HG03521 (cell line): ENCODE measurements at regions not wholly inside any gene's neighbourhood (a gene's known extent, or its start where the extent isn't known, plus 50 kb on each side); places are given as distances from the start of the nearest gene placed in this dataset.

Experiments
- ATAC-seq: cut with Tn5 transposase; IDR thresholded peaks from one replicate; pipeline ENCODE4 v1.9.1; 2021; ENCODE audit warnings: mild to moderate bottlenecking, moderate library complexity; ENCODE audit not compliant: unreplicated experiment

DNA sequence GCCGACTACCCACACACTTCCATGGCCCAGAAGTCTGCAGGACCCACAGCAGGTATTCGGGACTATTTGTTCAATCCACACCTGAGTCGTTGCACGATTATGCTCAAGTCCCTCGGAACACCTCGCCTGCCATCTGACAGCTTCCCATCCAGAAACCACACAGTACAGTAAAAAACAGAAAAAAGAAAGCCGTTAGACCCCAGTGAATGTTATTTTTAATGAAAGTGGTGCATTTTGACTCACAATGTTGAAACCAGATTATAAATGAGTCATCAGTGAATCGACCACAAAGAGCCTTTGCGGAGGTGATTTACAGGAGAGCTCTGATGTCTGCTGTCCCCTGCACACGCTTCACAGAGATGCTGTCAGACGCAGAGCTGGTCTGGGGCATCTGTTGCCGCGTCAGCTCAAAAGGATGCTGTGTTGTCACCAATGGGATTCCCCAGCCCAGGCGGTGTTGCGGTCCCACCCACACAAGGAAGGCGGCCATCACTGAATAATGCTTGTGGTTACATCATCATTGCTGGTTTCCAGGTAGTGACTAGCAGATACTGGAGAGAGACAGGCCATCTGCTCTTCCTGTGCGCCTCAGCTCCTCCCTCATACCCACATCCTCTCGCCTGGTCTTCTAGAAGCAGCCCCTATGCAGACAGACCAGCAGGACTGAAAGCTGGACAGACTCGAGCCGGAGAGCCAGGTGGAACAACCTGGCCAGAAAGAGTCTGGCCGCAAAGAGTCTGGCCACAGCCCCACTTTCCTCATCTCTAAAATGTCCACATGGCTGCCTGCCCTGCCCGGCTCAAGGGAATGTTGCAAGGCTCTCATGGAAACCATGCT, 116.8 kb downstream of the TOMM20 start:
- peak; percentile 77 for ATAC-seq

- no peak for ATAC-seq
Measured at GRCh38 chr1:235011064-235011598, 117.5 kb downstream of the TOMM20 start.

- no peak for ATAC-seq
Measured at GRCh38 chr1:235009561-235010306, 118.9 kb downstream of the TOMM20 start.

- ATAC-seq, result no peak
Measured at GRCh38 chr1:235009074-235009473, 119.6 kb downstream of the TOMM20 start.

DNA sequence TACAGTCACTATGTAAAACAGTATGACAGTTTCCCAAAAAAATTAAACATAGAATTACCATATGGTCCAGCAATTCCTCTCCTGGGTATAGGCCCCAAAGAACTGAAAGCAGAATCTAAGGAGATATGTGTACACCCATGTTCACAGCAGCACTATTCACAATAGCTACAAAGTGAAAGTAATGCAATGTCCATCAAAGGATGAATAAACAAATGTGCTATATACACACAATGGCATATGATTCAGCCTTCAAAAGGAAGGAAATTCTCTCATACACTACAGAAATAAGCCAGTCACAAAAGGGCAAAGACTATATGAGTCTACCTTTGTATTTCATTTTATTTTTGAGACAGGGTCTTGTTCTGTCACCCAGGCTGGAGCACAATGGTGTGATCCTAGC, 120.4 kb downstream of the TOMM20 start:
- ATAC-seq, result no peak

GRCh38 chr1:235006816-235007215, 121.8 kb downstream of the TOMM20 start:
- ATAC-seq, result no peak

GRCh38 chr1:235006132-235006721, 122.4 kb downstream of the TOMM20 start:
- no peak for ATAC-seq

GRCh38 chr1:235004840-235005391, 123.7 kb downstream of the TOMM20 start:
- no peak for ATAC-seq

DNA sequence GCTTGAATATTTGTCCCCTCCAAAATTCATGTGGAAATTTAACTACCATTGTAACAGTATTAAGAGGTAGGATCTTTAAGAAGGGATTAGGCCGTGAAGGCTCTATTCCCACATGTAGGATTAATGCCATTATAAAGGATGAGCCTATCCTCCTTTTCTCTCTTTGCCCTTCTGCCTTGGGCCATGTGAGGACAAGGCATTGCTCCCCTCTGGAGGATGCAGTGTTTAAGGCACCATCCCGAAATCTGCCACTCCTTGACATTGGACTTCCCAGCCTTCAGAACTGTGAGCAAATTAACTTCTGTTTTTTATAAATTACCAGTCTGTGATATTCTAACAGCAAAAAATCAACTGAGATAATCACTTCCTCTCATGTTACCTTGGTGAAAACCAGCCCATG, 124.4 kb downstream of the TOMM20 start:
- ATAC-seq, result no peak

GRCh38 chr1:235002706-235003300, 125.8 kb downstream of the TOMM20 start:
- no peak for ATAC-seq

DNA sequence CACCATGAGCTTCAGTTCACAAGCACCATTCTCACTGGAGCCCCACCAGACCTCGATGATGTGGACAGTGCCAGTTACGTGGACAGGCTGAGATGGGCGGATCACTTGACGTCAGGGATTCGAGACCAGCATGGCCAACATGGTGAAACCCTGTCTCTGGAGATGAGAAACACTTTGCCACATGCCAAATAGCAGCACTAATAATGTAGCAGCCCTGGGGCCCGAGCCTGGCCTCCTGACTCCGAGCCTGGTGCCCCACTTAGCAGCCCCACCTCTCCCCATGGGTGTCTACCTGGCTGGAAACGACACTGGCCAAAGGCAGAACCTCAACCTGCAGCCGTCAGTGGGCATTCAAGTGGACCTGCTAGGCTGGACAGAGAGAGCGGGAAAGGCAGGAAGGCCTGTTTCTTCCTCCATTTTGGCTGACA, 129.1 kb downstream of the TOMM20 start:
- no peak for ATAC-seq

GRCh38 chr1:234997896-234998741, 130.5 kb downstream of the TOMM20 start:
- no peak for ATAC-seq

DNA sequence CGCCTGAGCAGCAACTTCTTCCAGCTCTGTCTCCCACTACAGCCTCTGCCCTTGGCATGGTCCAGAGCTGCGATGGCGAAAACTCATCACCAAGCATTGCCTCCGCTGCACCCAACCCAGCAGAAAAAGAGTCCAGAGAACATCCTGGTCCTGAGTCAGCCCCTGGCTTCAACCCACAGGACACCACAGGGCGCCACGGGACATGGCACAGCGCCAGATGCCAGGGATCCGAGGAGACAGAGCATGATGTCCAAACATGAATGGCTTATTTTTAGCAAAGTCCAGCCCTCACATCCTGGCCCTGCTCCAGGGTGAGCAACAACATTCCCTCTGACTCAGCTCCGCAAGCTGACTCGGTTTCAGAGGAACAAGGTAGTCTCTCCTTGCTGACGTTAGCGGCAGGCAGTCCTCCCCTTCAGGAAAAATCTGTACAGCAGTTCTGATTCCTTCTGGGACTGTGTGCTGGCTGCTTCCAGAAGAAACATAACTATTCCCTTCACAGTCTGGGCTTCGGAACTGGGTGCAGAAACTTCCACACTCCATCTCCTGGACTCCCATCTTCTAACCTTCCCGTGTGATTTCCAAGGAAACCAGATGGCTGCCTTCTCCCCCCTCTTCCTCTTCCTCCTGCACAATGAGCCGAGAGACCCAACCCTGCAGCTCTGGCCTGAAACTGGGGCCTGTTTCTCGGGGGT, 131.3 kb downstream of the TOMM20 start:
- ATAC-seq, result no peak

GRCh38 chr1:234996245-234996757, 132.3 kb downstream of the TOMM20 start:
- ATAC-seq, result no peak

GRCh38 chr1:234994436-234995295, 134.0 kb downstream of the TOMM20 start:
- no peak for ATAC-seq

GRCh38 chr1:234992065-234992464, 136.6 kb downstream of the TOMM20 start:
- ATAC-seq, result no peak

- ATAC-seq, result no peak
Measured at GRCh38 chr1:234990874-234991801, 137.5 kb downstream of the TOMM20 start.
